Gastroesophageal sphincter (tissue), 3 donors: ENCODE measurements at regions not wholly inside any gene's neighbourhood (a gene's known extent, or its start where the extent isn't known, plus 50 kb on each side); places are given as distances from the start of the nearest gene placed in this dataset.

Experiments used
- CTCF ChIP-seq, 4 experiments: fragments of 200-600 bp in 2 of 4; fragments of 450-650 bp in 2 of 4; sonication (generic) in 1 of 4; IDR thresholded peaks; one replicate each; pipeline ENCODE4 v1.5.1; 2017 to 2019; ENCODE audit warnings: antibody characterized with exemption in 4 of 4, mild to moderate bottlenecking in 2 of 4, moderate library complexity in 2 of 4
- EP300 ChIP-seq: sonication (generic); formaldehyde crosslinking; IDR thresholded peaks from one replicate; pipeline ENCODE4 v1.6.1; 2017; ENCODE audit warnings: antibody characterized with exemption, mild to moderate bottlenecking
- POLR2AphosphoS5 ChIP-seq: sonication (generic); formaldehyde crosslinking; IDR thresholded peaks from one replicate; pipeline ENCODE4 v1.6.1; 2017; ENCODE audit warnings: antibody characterized with exemption

GRCh38 chr14:21924479-21924878 is 250.9 kb upstream of the OR4E1 start:
- TF ChIP-seq EP300 (no peak), POLR2AphosphoS5 (no peak), CTCF (IDR thresholded peaks at IDR 0.05) (no peak)
